H1 (cell line): ENCODE measurements at regions not wholly inside any gene's neighbourhood (a gene's known extent, or its start where the extent isn't known, plus 50 kb on each side); places are given as distances from the start of the nearest gene placed in this dataset.

Experiments
- CTCF ChIA-PET: fragments of 300-600 bp; sonication (Branson Sonifier 250); formaldehyde crosslinking; loops from one replicate; lab custom pipeline; 2021; ENCODE audit not compliant: partially characterized antibody; lab: Charles Lee
- POLR2A ChIA-PET: fragments of 300-600 bp; sonication (Branson Sonifier 250); formaldehyde crosslinking; loops from one replicate; lab custom pipeline; 2021; ENCODE audit warnings: inconsistent platforms; ENCODE audit not compliant: partially characterized antibody; lab: Charles Lee
- DNase-seq, 2 experiments: peaks; one replicate each; pipeline versions ENCODE4 v3.0.0 to v3.0.0-alpha.2; 2010 to 2022; ENCODE audit warnings: low spot score in 2 of 2, low read depth in 1 of 2, mixed read lengths in 1 of 2
- FAIRE-seq: peaks from 2 replicates; lab custom pipeline; 2011; peaks lifted over from hg19 to GRCh38; lab: Jason Lieb, UNC
- H2AFZ ChIP-seq: 2 replicates; pipeline ENCODE4 v1.8.1; 2012; ENCODE audit warnings: low read length, inconsistent platforms
- H2AK5ac ChIP-seq: 2 replicates; pipeline ENCODE4 v1.6.1; 2013; ENCODE audit warnings: low read depth, low read length
- H2BK120ac ChIP-seq: replicated peaks from 2 replicates; pipeline ENCODE3; 2013; ENCODE audit warnings: low read depth, low read length, inconsistent platforms
- H2BK12ac ChIP-seq: 2 replicates; pipeline ENCODE4 v1.6.1; 2013; ENCODE audit warnings: low read depth, low read length
- H2BK15ac ChIP-seq: 2 replicates; pipeline ENCODE4 v1.6.1; 2013; ENCODE audit warnings: low read length
- H2BK20ac ChIP-seq: 2 replicates; pipeline ENCODE4 v1.6.1; 2013; ENCODE audit warnings: low read length
- H2BK5ac ChIP-seq: 2 replicates; pipeline ENCODE4 v1.6.1; 2013; ENCODE audit warnings: low read depth, low read length
- H3K14ac ChIP-seq: 2 replicates; pipeline ENCODE4 v1.6.1; 2013; ENCODE audit warnings: inconsistent platforms; ENCODE audit not compliant: insufficient read length
- H3K18ac ChIP-seq: 2 replicates; pipeline ENCODE4 v1.6.1; 2013; ENCODE audit warnings: low read length; ENCODE audit errors: extremely low read depth
- H3K23ac ChIP-seq: 2 replicates; pipeline ENCODE4 v1.6.1; 2013; ENCODE audit warnings: inconsistent platforms; ENCODE audit not compliant: insufficient read length
- H3K23me2 ChIP-seq: 2 replicates; pipeline ENCODE4 v1.6.1; 2013; ENCODE audit warnings: low read depth, low read length
- H3K27ac ChIP-seq: 2 replicates; pipeline ENCODE4 v1.6.1; 2011; ENCODE audit warnings: low read depth, low read length, inconsistent platforms
- H3K27me3 ChIP-seq, 4 experiments: replicated peaks in 1 of 4; 1 replicate in 1 of 4; 2 replicates in 3 of 4; pipeline versions ENCODE4 v1.6.1 to v1.8.1; 2011 to 2013; ENCODE audit warnings: low read length in 3 of 4, mild to moderate bottlenecking in 3 of 4, inconsistent platforms in 2 of 4, mixed read lengths in 2 of 4, moderate library complexity in 1 of 4; ENCODE audit not compliant: control insufficient read depth in 3 of 4, insufficient read depth in 3 of 4; ENCODE audit errors: extremely low read depth in 1 of 4
- H3K36me3 ChIP-seq, 4 experiments: 2 replicates each; pipeline versions ENCODE4 v1.6.1 to v1.8.1; 2011 to 2013; ENCODE audit warnings: mild to moderate bottlenecking in 4 of 4, low read length in 3 of 4, moderate library complexity in 2 of 4, control low read depth in 1 of 4, inconsistent platforms in 1 of 4; ENCODE audit not compliant: insufficient read depth in 4 of 4, control insufficient read depth in 2 of 4
- H3K4ac ChIP-seq: replicated peaks from 2 replicates; pipeline ENCODE3; 2013; ENCODE audit warnings: low read length, low read depth, mixed read lengths, inconsistent platforms; ENCODE audit not compliant: insufficient read length
- H3K4me1 ChIP-seq, 4 experiments: replicated peaks in 1 of 4; 1 replicate in 1 of 4; 2 replicates in 3 of 4; pipeline versions ENCODE4 v1.6.1 to v1.8.1; 2011 to 2013; ENCODE audit warnings: low read length in 3 of 4, inconsistent platforms in 2 of 4, mixed read lengths in 1 of 4; ENCODE audit not compliant: insufficient read depth in 4 of 4, control insufficient read depth in 3 of 4
- H3K4me2 ChIP-seq, 2 experiments: 2 replicates each; pipeline versions ENCODE4 v1.6.1 to v1.8.1; 2011 to 2013; ENCODE audit warnings: low read depth in 2 of 2, low read length in 2 of 2, control low read depth in 1 of 2, inconsistent platforms in 1 of 2, mild to moderate bottlenecking in 1 of 2; ENCODE audit not compliant: insufficient read depth in 1 of 2
- H3K4me3 ChIP-seq, 4 experiments: fragments of 200-600, 300-600 bp in 1 of 4; sonication (generic), shearing (Covaris generic), sonication (Bioruptor Twin) in 1 of 4; 2 replicates each; pipeline versions ENCODE4 v1.5.1 to v1.8.1; 2011 to 2016; ENCODE audit warnings: low read length in 4 of 4, low read depth in 3 of 4, control low read depth in 2 of 4, inconsistent platforms in 2 of 4, mild to moderate bottlenecking in 2 of 4, mixed read lengths in 1 of 4, moderate library complexity in 1 of 4; ENCODE audit not compliant: insufficient read depth in 2 of 4; ENCODE audit errors: extremely low read depth in 1 of 4
- H3K56ac ChIP-seq: replicated peaks from 2 replicates; pipeline ENCODE3; 2013; ENCODE audit warnings: low read depth, mild to moderate bottlenecking, mixed read lengths, low read length, inconsistent platforms; ENCODE audit not compliant: insufficient read length
- H3K79me1 ChIP-seq: 2 replicates; pipeline ENCODE4 v1.6.1; 2013; ENCODE audit warnings: low read depth, low read length, control low read depth
- H3K79me2 ChIP-seq, 2 experiments: 2 replicates each; pipeline versions ENCODE4 v1.6.1 to v1.8.1; 2012 to 2013; ENCODE audit warnings: low read length in 2 of 2, mild to moderate bottlenecking in 2 of 2, inconsistent platforms in 1 of 2; ENCODE audit not compliant: insufficient read depth in 2 of 2, control insufficient read depth in 1 of 2
- H3K9ac ChIP-seq, 4 experiments: replicated peaks in 1 of 4; 1 replicate in 1 of 4; 2 replicates in 3 of 4; pipeline versions ENCODE4 v1.6.1 to v1.8.1; 2011 to 2013; ENCODE audit warnings: low read depth in 3 of 4, low read length in 3 of 4, control low read depth in 2 of 4, mild to moderate bottlenecking in 2 of 4, moderate library complexity in 2 of 4, inconsistent platforms in 1 of 4; ENCODE audit errors: extremely low read depth in 1 of 4
- H3K9me3 ChIP-seq, 2 experiments: 2 replicates each; pipeline versions ENCODE4 v1.6.1 to v1.8.1; 2012 to 2013; ENCODE audit warnings: mild to moderate bottlenecking in 2 of 2, moderate library complexity in 2 of 2, control low read depth in 1 of 2, inconsistent platforms in 1 of 2, low read depth in 1 of 2, low read length in 1 of 2, mixed read lengths in 1 of 2; ENCODE audit not compliant: insufficient read depth in 2 of 2
- H4K20me1 ChIP-seq, 2 experiments: replicated peaks in 1 of 2; 2 replicates each; pipeline versions ENCODE3 to v1.8.1; 2011 to 2013; ENCODE audit warnings: inconsistent platforms in 2 of 2, low read length in 2 of 2, mild to moderate bottlenecking in 1 of 2; ENCODE audit not compliant: insufficient read depth in 2 of 2, control insufficient read depth in 1 of 2
- H4K5ac ChIP-seq: 2 replicates; pipeline ENCODE4 v1.6.1; 2013; ENCODE audit warnings: low read length, low read depth, mixed read lengths, inconsistent platforms; ENCODE audit not compliant: insufficient read length
- H4K8ac ChIP-seq: 2 replicates; pipeline ENCODE4 v1.8.0; 2013; ENCODE audit warnings: mild to moderate bottlenecking, moderate library complexity, low read length, inconsistent platforms; ENCODE audit not compliant: insufficient read depth; ENCODE audit errors: extremely low read depth
- H4K91ac ChIP-seq: replicated peaks from 2 replicates; pipeline ENCODE3; 2013; ENCODE audit warnings: low read length, mixed read lengths, inconsistent platforms; ENCODE audit not compliant: insufficient read length
- ASH2L ChIP-seq: fragments of 200-600, 300-600 bp; sonication (generic); IDR thresholded peaks from one replicate; pipeline ENCODE4 v1.7.1; 2017; ENCODE audit warnings: low read length
- CEBPB ChIP-seq: IDR thresholded peaks from 2 replicates; pipeline ENCODE4 v1.6.1; 2012; ENCODE audit warnings: low read depth, low read length
- FOSL1 ChIP-seq: IDR thresholded peaks from 2 replicates; pipeline ENCODE4 v1.6.1; 2011; ENCODE audit warnings: mild to moderate bottlenecking, low read depth, low read length, moderate library complexity; ENCODE audit not compliant: insufficient read depth
- NRF1 ChIP-seq: IDR thresholded peaks from 2 replicates; pipeline ENCODE4 v1.6.1; 2011; ENCODE audit warnings: mild to moderate bottlenecking, low read depth, low read length, improper control_type of control experiment
- POU5F1 ChIP-seq: IDR thresholded peaks from 2 replicates; pipeline ENCODE4 v1.6.1; 2011; ENCODE audit warnings: low read depth, mild to moderate bottlenecking, low read length, moderate library complexity
- SIRT6 ChIP-seq: IDR thresholded peaks from one replicate; pipeline ENCODE4 v1.7.1; 2012; ENCODE audit warnings: low read length, inconsistent platforms
- SUZ12 ChIP-seq: fragments of 200-600 bp; sonication (generic); IDR thresholded peaks from 2 replicates; pipeline ENCODE4 v1.6.1; 2012; ENCODE audit warnings: mild to moderate bottlenecking, inconsistent platforms, low read length, moderate library complexity, mixed read lengths

- TF ChIP-seq POU5F1 = no peak
- no peak for TF ChIP-seq CEBPB
Observed at GRCh38 chr5:20323323-20323722, 335.3 kb upstream of the CDH18 start (continued).

GRCh38 chr5:20307391-20307790 is 319.4 kb upstream of the CDH18 start:
- no peak overlapping the region for H2BK5ac ChIP-seq
- FAIRE-seq = no peak
- no peaks in the 10 kb centered on the region for H4K20me1 ChIP-seq
- H2BK20ac ChIP-seq = no peak overlapping the region
- H3K27me3 ChIP-seq = no peaks in the 10 kb centered on the region
- H2AK5ac ChIP-seq = no peak overlapping the region
- no peak overlapping the region for H2BK120ac ChIP-seq
- H4K8ac ChIP-seq = no peak overlapping the region
- H3K4me2 ChIP-seq = no peak overlapping the region
- POLR2A ChIA-PET = no interaction called here
- no peak overlapping the region for H3K18ac ChIP-seq
- no peak overlapping the region for H2BK12ac ChIP-seq
- no peak overlapping the region for H3K4me3 ChIP-seq
- no peak overlapping the region for H2BK15ac ChIP-seq
- H3K23ac ChIP-seq = no peak overlapping the region
- H3K9ac ChIP-seq = no peak overlapping the region
- no peak overlapping the region for H3K14ac ChIP-seq
- no peak overlapping the region for H3K27ac ChIP-seq
- H4K91ac ChIP-seq = no peak overlapping the region
- H3K56ac ChIP-seq = no peak overlapping the region
- no peaks in the 10 kb centered on the region; a peak in 1 of 4 replicates for H3K9me3 ChIP-seq
- no peak for DNase-seq
- H3K79me1 ChIP-seq = no peaks in the 10 kb centered on the region
- no peaks in the 10 kb centered on the region for H3K36me3 ChIP-seq
- H2AFZ ChIP-seq = no peak overlapping the region
- H3K79me2 ChIP-seq = no peaks in the 10 kb centered on the region
- no peaks in the 10 kb centered on the region; the same call in 1 of the 2 replicates for H3K23me2 ChIP-seq
- no peaks in the 10 kb centered on the region for H3K4me1 ChIP-seq
- H3K4ac ChIP-seq = no peak overlapping the region
- CTCF ChIA-PET = no interaction called here
- H4K5ac ChIP-seq = no peak overlapping the region
- no peak for TF ChIP-seq ASH2L
- no peak for TF ChIP-seq NRF1
- TF ChIP-seq FOSL1 = no peak
- no peak for TF ChIP-seq SUZ12
- no peak for TF ChIP-seq SIRT6
